HFFc6 (cell line): ENCODE measurements at regions not wholly inside any gene's neighbourhood (a gene's known extent, or its start where the extent isn't known, plus 50 kb on each side); places are given as distances from the start of the nearest gene placed in this dataset.

Source experiments
- DNase-seq: peaks from one replicate; pipeline ENCODE4 v3.0.0-alpha.2; 2018
- H3K27ac Mint-ChIP-seq: 2 replicates; pipeline ENCODE4 v1.8.0; 2020; ENCODE audit warnings: mild to moderate bottlenecking, mixed read lengths
- H3K27me3 Mint-ChIP-seq: 2 replicates; pipeline ENCODE4 v1.8.0; 2021; ENCODE audit warnings: mild to moderate bottlenecking, moderate library complexity, mixed read lengths; ENCODE audit not compliant: insufficient read depth
- H3K36me3 Mint-ChIP-seq: 2 replicates; pipeline ENCODE4 v1.8.0; 2021; ENCODE audit warnings: low read depth, mixed read lengths
- H3K4me1 Mint-ChIP-seq: 2 replicates; pipeline ENCODE4 v1.8.0; 2020; ENCODE audit warnings: low read depth, mixed read lengths
- H3K4me3 Mint-ChIP-seq: 2 replicates; pipeline ENCODE4 v1.8.0; 2020; ENCODE audit warnings: mild to moderate bottlenecking, moderate library complexity, mixed read lengths
- H3K9me3 Mint-ChIP-seq: 2 replicates; pipeline ENCODE4 v1.8.0; 2020; ENCODE audit warnings: mild to moderate bottlenecking, mixed read lengths
- TF ChIP-seq, protein P1 (sequence below): fragments of 200-600 bp; sonication (generic); IDR thresholded peaks from 2 replicates; pipeline ENCODE4 v1.5.0; 2021; ENCODE audit warnings: antibody characterized with exemption, mild to moderate bottlenecking

DNA sequence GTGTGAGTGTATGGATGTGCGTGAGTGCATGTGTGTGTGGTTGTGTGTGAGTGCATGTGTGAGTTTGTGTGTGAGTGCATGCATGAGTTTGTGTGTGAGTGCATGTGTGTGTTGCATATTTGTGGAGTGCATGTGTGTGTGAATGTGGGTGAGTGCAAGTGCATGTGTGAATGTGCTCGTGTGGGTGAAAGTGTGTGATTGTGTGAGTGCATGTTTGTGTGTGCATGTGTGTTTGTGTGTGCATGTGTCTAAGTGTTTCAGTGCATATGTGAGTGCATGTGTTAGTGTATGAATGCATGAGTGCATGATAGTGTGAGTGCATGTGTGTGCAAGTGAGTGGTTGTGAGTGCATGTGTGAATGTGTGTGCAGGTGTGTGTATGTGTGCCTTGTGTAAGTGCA is 343.4 kb upstream of the SALL3 start:
- no peak overlapping the region for H3K4me3 Mint-ChIP-seq
- TF ChIP-seq, protein P1, sequence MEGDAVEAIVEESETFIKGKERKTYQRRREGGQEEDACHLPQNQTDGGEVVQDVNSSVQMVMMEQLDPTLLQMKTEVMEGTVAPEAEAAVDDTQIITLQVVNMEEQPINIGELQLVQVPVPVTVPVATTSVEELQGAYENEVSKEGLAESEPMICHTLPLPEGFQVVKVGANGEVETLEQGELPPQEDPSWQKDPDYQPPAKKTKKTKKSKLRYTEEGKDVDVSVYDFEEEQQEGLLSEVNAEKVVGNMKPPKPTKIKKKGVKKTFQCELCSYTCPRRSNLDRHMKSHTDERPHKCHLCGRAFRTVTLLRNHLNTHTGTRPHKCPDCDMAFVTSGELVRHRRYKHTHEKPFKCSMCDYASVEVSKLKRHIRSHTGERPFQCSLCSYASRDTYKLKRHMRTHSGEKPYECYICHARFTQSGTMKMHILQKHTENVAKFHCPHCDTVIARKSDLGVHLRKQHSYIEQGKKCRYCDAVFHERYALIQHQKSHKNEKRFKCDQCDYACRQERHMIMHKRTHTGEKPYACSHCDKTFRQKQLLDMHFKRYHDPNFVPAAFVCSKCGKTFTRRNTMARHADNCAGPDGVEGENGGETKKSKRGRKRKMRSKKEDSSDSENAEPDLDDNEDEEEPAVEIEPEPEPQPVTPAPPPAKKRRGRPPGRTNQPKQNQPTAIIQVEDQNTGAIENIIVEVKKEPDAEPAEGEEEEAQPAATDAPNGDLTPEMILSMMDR: no peak
- no peak overlapping the region for H3K27ac Mint-ChIP-seq
- H3K4me1 Mint-ChIP-seq: no peaks in the 10 kb centered on the region
- DNase-seq: no peak
- H3K27me3 Mint-ChIP-seq: no peaks in the 10 kb centered on the region; the same call in 1 of the 2 replicates
- H3K36me3 Mint-ChIP-seq: peaks cover 13% of the 10 kb centered on the region
- H3K9me3 Mint-ChIP-seq: peaks cover 68% of the 10 kb centered on the region

DNA sequence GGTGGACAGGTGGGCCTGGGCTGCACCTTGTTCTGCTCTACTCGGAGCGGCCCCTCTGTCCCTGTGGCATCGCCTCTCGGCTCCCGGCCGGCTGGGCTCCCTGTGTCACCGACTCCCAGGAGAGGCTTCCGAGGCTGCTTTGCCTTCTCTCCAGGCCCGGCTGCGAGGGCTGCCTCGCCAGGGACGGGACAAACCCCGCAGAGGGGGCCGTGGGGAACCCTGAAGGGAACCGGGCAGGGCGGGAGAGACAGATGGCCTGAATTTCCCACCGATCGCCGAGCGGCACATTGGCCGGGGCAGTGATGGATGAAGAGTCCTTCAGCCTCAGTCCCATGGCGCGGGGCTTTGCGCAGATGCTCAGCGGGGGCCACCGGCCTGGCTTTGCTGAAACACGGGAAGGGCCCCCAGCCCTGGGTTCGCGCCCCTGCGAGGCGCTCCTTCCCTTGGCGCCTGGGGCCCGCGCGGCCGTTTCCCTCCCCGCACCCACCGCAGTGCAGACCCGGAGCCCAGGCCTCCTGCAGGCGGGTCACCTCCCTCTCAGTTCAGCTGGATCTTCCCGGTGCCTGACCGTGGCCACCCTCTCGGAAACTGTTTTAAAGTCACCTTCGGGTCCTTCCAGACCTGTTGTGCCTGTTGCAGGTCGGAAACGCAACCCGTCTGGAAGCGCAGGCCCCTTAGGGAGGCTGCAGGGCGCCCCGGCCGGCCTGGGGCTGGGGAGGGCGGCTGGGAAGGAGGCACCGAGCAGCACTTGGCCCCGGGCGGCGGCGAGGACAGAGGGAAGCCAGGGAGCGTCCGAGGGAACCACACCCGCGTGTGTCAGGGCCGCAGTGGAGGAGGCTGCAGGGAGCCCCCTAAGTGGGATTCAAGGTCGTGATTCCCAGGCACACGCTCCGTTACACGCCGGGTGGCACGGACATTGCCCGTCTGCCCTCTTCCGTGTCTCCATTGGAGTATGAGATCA is 341.9 kb upstream of the SALL3 start:
- peaks cover 13% of the 10 kb centered on the region for H3K36me3 Mint-ChIP-seq
- no peak overlapping the region for H3K27ac Mint-ChIP-seq
- H3K27me3 Mint-ChIP-seq: no peaks in the 10 kb centered on the region; the same call in 1 of the 2 replicates
- H3K9me3 Mint-ChIP-seq: peaks cover 61% of the 10 kb centered on the region
- DNase-seq: no peak
- H3K4me3 Mint-ChIP-seq: no peak overlapping the region
- TF ChIP-seq, protein P1: no peak
- H3K4me1 Mint-ChIP-seq: no peaks in the 10 kb centered on the region

DNA sequence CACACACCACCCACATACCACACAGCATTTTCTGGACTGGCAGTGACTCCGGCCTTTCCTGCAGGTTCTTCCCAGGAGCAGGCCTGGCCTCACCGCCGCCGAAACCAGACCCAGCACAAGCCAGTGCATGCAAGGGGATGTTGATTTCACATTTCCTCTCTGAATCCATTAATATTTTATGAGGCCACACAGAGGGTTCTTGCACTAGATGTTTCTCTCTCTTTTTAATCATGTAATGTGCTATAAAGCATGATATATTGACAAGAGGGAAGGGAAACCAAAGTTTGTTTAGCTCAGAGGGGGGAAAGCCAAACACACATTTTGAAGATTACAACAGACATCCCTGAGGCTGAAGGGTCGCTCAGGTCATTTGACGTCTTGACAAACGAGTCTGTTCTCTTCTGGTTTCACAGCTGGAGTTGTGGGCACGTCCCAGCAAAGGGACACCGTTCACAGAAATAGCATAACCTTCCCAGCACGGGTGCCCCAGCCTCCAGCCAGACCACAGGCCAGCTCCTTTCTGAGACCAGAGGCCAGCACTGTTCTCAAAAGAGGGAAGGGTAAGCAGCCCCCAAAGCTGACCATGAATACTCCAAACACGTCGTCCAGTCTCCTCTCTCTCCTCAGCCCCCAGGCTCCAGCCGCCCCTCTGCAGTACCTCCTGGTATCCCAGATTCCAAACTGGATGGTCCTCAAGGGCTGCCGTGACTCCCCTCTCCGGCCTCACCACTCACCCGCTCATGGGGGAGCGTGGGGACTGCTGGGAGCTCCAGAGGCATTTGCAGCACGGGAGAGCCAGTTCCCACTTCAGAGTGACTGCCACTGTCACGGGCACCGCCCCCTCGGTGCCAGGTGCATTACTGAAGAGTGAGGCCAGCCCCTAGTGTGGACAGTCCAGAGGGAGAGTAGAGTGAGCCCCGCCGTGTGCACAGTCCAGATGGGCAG is 340.3 kb upstream of the SALL3 start:
- Mint-ChIP-seq H3K27ac (no peak overlapping the region), H3K36me3 (peaks cover 13% of the 10 kb centered on the region), H3K4me1 (no peaks in the 10 kb centered on the region), H3K9me3 (peaks cover 66% of the 10 kb centered on the region), H3K27me3 (no peaks in the 10 kb centered on the region; the same call in 1 of the 2 replicates), H3K4me3 (no peak overlapping the region)
- no peak for DNase-seq
- TF ChIP-seq, protein P1: no peak

DNA sequence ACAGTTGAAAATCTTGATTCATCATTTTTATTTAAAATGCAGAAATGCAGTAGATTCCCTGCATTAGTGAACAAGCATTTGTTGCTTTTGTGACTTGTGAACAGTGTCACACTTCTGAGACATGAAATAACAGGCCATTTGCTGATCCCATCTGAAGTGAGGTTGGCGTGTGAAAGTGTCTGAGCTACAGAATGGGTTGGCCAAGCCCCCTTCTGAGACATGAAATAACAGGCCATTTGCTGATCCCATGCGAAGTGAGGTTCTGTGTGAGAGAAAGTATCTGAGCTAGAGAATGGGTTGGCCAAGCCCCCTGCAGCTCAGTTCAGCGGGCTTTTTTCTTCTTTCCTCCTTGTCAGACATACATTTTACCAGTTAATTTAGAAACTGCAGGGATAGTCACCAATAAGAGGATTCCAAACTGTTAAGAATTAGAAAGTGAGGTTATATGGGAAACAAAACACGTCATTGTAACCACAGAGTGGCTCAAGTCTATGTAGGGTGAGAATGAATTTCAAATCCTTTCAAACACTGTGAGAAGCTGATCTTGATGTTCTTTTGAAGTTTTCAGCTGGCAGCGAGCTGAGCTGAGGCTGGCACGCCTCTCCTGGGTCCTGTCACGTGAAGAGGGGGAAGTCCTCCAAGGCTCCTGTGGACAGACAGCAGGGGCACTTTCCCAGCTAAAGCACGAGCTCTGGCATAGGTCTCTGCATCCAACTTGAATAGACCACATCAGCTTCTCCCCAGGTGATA is 339.2 kb upstream of the SALL3 start:
- Mint-ChIP-seq H3K27ac (no peak overlapping the region), H3K9me3 (peaks cover 65% of the 10 kb centered on the region)

More for the DNA sequence above, 339.2 kb upstream of the SALL3 start:
- H3K27me3 Mint-ChIP-seq: no peaks in the 10 kb centered on the region; the same call in 1 of the 2 replicates
- DNase-seq: no peak
- H3K36me3 Mint-ChIP-seq: peaks cover 13% of the 10 kb centered on the region
- TF ChIP-seq, protein P1: no peak
- no peak overlapping the region for H3K4me3 Mint-ChIP-seq
- no peaks in the 10 kb centered on the region for H3K4me1 Mint-ChIP-seq
